Immature natural killer cell (primary cell): ENCODE measurements at regions not wholly inside any gene's neighbourhood (a gene's known extent, or its start where the extent isn't known, plus 50 kb on each side); places are given as distances from the start of the nearest gene placed in this dataset.

Experiments
- DNase-seq, 3 donors: peaks; one replicate each; pipeline ENCODE4 v3.0.0; 2022; ENCODE audit warnings: mixed read lengths in 1 of 3
- H3K27ac Mint-ChIP-seq, 6 donors: one replicate each; pipeline ENCODE4 v1.8.0; 2020; ENCODE audit warnings: mixed read lengths in 6 of 6, mild to moderate bottlenecking in 5 of 6, inconsistent platforms in 4 of 6, moderate library complexity in 3 of 6
- H3K27me3 Mint-ChIP-seq, 3 donors: one replicate each; pipeline ENCODE4 v1.8.0; 2020 to 2021; ENCODE audit warnings: low read depth in 3 of 3, mild to moderate bottlenecking in 3 of 3, mixed read lengths in 3 of 3, moderate library complexity in 3 of 3, inconsistent platforms in 1 of 3
- H3K36me3 Mint-ChIP-seq, 3 donors: one replicate each; pipeline ENCODE4 v1.8.0; 2020; ENCODE audit warnings: mixed read lengths in 3 of 3, inconsistent platforms in 2 of 3, mild to moderate bottlenecking in 2 of 3
- H3K4me1 Mint-ChIP-seq, 2 donors: one replicate each; pipeline ENCODE4 v1.8.0; 2020; ENCODE audit warnings: inconsistent platforms in 2 of 2, mild to moderate bottlenecking in 2 of 2, mixed read lengths in 2 of 2, moderate library complexity in 1 of 2
- H3K4me3 Mint-ChIP-seq, 5 donors: one replicate each; pipeline ENCODE4 v1.8.0; 2020; ENCODE audit warnings: mild to moderate bottlenecking in 5 of 5, mixed read lengths in 5 of 5, inconsistent platforms in 3 of 5, moderate library complexity in 3 of 5
- H3K9me3 Mint-ChIP-seq, 6 donors: one replicate each; pipeline ENCODE4 v1.8.0; 2020; ENCODE audit warnings: mild to moderate bottlenecking in 6 of 6, mixed read lengths in 6 of 6, inconsistent platforms in 4 of 6, moderate library complexity in 3 of 6

- Mint-ChIP-seq H3K4me3 (no peak overlapping the region), H3K27ac (no peak overlapping the region), H3K9me3 (no peaks in the 10 kb centered on the region), H3K27me3 (peaks cover 0 to 4% (median 2%) of the 10 kb centered on the region in 3 donors), H3K4me1 (no peaks in the 10 kb centered on the region), H3K36me3 (no peaks in the 10 kb centered on the region)
- DNase-seq: no peak
Observed at GRCh38 chr21:41600116-41600515, 92.2 kb upstream of the TMPRSS2 start.

DNA sequence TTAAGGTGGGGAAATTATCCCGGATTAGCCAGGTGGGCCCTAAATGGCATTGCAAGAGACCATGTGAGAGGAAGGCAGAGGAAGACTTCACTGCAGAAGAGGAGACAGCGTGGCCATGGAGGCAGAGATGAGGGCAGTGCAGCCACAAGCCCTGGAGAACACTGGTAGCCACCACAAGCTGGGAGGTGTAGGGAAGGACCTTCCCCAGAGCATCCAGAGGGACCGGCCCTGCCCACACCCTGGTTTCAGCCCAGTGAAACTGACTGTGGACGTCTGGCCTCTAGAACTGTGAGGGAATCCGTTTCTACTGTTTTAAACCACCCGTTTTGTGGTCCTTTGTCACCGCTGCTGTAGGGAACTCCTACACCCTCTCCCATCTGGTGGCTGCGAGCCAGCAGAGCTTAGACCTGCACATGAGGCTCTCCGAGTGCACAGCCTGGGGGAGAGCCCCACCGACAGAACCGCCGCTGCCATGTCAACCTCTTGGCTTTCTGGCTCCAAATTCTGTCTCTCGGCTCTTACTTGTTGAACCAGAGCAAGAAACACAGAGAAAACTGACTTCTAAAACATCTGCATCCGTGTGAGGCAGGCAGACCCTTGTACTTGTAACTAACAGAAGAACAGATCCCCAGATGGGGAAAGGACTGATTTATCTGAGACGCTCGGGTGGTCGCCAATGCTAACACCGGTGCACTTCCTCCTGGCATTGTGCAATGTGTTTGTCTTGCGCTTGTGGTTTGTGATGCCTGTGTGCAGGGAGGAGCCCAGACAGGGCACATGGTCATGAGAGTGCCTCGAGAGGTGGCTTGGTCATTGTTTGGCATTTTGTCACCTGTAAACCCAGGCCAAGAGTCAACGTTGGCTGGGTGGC, 90.8 kb upstream of the TMPRSS2 start:
- Mint-ChIP-seq H3K4me3 (peak overlapping the region in 1 of 5 donors; percentile 27), H3K4me1 (no peaks in the 10 kb centered on the region), H3K36me3 (no peaks in the 10 kb centered on the region), H3K27ac (peak overlapping the region in 1 of 6 donors; percentile 16), H3K27me3 (peaks cover 0 to 4% (median under 1%) of the 10 kb centered on the region in 3 donors), H3K9me3 (no peaks in the 10 kb centered on the region)
- no peak for DNase-seq

- H3K36me3 Mint-ChIP-seq: no peaks in the 10 kb centered on the region
- no peak overlapping the region for H3K4me3 Mint-ChIP-seq
- no peaks in the 10 kb centered on the region for H3K4me1 Mint-ChIP-seq
- H3K9me3 Mint-ChIP-seq: no peaks in the 10 kb centered on the region
- no peak overlapping the region for H3K27ac Mint-ChIP-seq
- no peak for DNase-seq
- peaks cover 0 to 4% (median 2%) of the 10 kb centered on the region in 3 donors for H3K27me3 Mint-ChIP-seq
Observed at GRCh38 chr21:41597811-41598231, 89.9 kb upstream of the TMPRSS2 start.

- Mint-ChIP-seq H3K4me3 (no peak overlapping the region), H3K27ac (no peak overlapping the region), H3K9me3 (no peaks in the 10 kb centered on the region), H3K36me3 (no peaks in the 10 kb centered on the region), H3K27me3 (peaks cover 1 to 6% (median 2%) of the 10 kb centered on the region in 3 donors), H3K4me1 (no peaks in the 10 kb centered on the region)
- no peak for DNase-seq
Observed at GRCh38 chr21:41597227-41597626, 89.3 kb upstream of the TMPRSS2 start.

DNA sequence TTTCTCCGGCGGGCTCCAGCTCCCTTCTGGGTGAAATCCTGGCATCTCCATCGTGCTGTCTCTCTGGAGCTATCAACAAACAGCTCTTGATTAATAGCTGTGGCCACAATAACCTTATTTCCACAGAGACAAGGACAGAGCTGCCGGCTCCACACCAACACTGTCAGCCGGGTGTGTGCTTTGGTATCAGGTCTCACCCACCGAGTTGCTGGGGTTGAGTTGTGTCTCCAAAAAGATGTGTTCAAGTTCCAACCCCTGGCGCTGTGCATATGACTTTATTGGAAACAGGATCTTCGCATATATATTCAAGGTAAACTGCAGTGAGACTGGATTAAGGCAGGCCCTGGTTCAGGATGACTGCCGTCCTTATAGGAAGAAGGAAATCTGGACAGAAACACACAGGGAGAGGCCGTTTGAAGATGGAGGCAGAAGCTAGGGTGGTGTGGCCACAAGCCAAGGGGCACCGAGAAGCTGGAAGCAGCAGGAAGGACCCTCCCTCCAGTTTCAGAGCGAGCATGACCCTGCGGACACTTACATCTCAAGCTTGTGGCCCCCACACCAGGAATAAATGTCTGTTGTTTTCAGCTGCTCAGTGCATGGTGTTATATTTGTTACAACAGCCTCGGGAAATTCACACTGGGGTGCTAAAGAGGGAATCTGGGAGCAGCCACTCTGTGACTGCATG, 88.4 kb upstream of the TMPRSS2 start:
- no peak overlapping the region for H3K27ac Mint-ChIP-seq
- H3K9me3 Mint-ChIP-seq: no peaks in the 10 kb centered on the region
- no peak overlapping the region for H3K4me3 Mint-ChIP-seq
- no peaks in the 10 kb centered on the region for H3K36me3 Mint-ChIP-seq
- H3K27me3 Mint-ChIP-seq: peaks cover 1 to 6% (median 2%) of the 10 kb centered on the region in 3 donors
- no peaks in the 10 kb centered on the region for H3K4me1 Mint-ChIP-seq
- DNase-seq: no peak

DNA sequence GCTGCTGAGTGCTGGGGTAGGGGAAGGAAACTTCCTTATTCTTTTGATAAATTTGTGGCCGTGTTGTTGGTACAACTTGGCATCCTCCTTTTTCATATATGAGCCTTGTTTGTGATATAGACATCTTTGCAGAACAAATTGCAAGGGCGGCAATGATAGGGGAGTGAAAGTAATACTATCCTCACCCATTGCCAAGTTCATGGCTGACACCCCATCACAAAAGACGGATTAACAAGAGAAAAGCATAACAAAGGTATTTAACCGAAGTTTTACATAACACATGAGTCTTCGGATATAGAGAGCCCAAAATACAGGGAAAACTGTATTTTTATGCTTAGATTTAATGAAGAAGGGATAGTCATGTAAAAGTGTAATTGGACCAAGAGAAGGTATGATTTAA, 86.3 kb upstream of the TMPRSS2 start:
- H3K27me3 Mint-ChIP-seq: peaks cover 1 to 7% (median 3%) of the 10 kb centered on the region in 3 donors
- no peaks in the 10 kb centered on the region for H3K36me3 Mint-ChIP-seq
- H3K4me3 Mint-ChIP-seq: no peak overlapping the region
- H3K9me3 Mint-ChIP-seq: no peaks in the 10 kb centered on the region
- H3K27ac Mint-ChIP-seq: no peak overlapping the region
- no peaks in the 10 kb centered on the region for H3K4me1 Mint-ChIP-seq
- no peak for DNase-seq

- peaks cover 1 to 7% (median 1%) of the 10 kb centered on the region in 3 donors for H3K27me3 Mint-ChIP-seq
- peaks cover 0 to 2% (median 0%) of the 10 kb centered on the region in 6 donors for H3K9me3 Mint-ChIP-seq
- DNase-seq: no peak
- no peak overlapping the region for H3K4me3 Mint-ChIP-seq
- no peaks in the 10 kb centered on the region for H3K4me1 Mint-ChIP-seq
- H3K27ac Mint-ChIP-seq: no peak overlapping the region
- H3K36me3 Mint-ChIP-seq: no peaks in the 10 kb centered on the region
Observed at GRCh38 chr21:41593760-41594138, 85.8 kb upstream of the TMPRSS2 start.

DNA sequence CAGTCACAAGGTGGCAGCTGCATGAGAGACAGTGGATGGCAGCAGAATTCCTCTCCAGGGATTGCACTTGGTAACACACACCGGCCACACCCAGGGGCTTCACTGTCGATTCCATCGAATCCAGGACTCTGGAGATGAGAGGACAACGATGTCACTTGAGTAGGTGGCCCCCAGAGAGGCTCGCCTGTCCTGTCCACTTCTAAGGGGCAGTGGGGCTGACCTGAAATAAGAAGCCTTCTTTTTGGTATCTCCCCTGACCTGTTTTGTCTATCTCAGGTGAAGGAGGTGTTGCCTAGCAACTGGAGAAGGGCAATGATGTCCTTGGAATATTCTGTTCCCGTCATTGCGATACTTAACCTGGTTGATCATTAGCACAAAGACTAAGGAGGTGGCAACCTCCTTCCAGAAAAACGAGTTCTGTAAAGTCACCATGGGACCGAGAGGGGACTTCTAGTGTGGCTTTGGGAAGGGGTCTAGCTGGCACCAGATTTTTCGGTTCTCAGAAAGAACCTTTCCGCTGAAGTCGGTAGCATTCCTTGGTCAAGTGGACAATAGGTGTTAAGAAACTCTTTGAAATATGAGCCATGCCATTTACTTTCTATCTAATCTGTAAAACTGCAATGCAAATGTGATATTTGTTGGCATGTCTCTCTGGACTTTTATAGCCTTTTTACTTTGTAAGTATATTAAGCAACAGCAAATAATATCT, 85.2 kb upstream of the TMPRSS2 start:
- Mint-ChIP-seq H3K4me3 (no peak overlapping the region), H3K27me3 (peaks cover 1 to 7% (median 1%) of the 10 kb centered on the region in 3 donors), H3K9me3 (peaks cover 0 to 2% (median 0%) of the 10 kb centered on the region in 6 donors), H3K4me1 (no peaks in the 10 kb centered on the region), H3K27ac (no peak overlapping the region), H3K36me3 (no peaks in the 10 kb centered on the region)
- no peak for DNase-seq

- no peaks in the 10 kb centered on the region for H3K36me3 Mint-ChIP-seq
- no peak overlapping the region for H3K27ac Mint-ChIP-seq
- peaks cover 0 to 4% (median 0%) of the 10 kb centered on the region in 6 donors for H3K9me3 Mint-ChIP-seq
- H3K27me3 Mint-ChIP-seq: peaks cover 1 to 12% (median 1%) of the 10 kb centered on the region in 3 donors
- no peaks in the 10 kb centered on the region for H3K4me1 Mint-ChIP-seq
- DNase-seq: no peak
- H3K4me3 Mint-ChIP-seq: no peak overlapping the region
Observed at GRCh38 chr21:41589620-41590175, 81.7 kb upstream of the TMPRSS2 start.

- no peak overlapping the region for H3K27ac Mint-ChIP-seq
- peaks cover 1 to 12% (median 1%) of the 10 kb centered on the region in 3 donors for H3K27me3 Mint-ChIP-seq
- DNase-seq: no peak
- H3K4me3 Mint-ChIP-seq: no peak overlapping the region
- H3K9me3 Mint-ChIP-seq: peaks cover 0 to 4% (median 0%) of the 10 kb centered on the region in 6 donors
- no peaks in the 10 kb centered on the region for H3K4me1 Mint-ChIP-seq
- no peaks in the 10 kb centered on the region for H3K36me3 Mint-ChIP-seq
Observed at GRCh38 chr21:41589131-41589530, 81.2 kb upstream of the TMPRSS2 start.

DNA sequence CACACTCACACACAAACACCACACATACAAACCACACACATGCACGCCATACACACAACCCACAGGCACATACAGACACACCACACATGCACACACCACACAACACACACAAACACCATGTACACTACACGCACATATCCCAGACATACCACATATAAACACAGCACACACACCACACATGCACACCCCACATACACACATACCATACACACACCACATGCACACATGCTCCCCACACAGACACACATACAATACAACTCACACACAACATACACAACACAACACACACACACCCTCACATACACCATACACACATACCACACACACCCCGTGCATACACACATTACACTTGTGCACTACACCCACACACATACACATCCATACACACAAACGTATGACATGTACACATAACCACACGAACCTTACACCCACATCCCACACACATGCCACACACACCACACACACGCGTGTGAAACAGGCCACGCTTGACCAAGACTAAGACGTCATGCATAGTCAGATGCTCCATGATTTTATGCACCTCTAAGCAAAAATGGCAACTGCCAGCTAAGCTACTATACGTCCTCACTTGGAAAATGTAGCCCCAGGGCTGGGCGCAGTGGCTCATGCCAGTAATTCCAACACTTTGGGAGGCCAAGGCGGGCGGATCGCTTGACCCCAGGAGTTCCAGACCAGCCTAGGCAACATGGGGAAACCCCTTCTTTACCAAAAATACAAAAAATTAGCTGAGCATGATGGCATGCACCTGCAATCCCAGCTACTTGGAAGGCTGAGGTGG, 77.4 kb upstream of the TMPRSS2 start:
- no peaks in the 10 kb centered on the region for H3K4me1 Mint-ChIP-seq
- H3K27me3 Mint-ChIP-seq: peaks cover 0 to 5% (median 0%) of the 10 kb centered on the region in 3 donors
- H3K4me3 Mint-ChIP-seq: no peak overlapping the region
- H3K27ac Mint-ChIP-seq: no peak overlapping the region
- peaks cover 0 to 4% (median 0%) of the 10 kb centered on the region in 6 donors for H3K9me3 Mint-ChIP-seq
- no peak for DNase-seq
- H3K36me3 Mint-ChIP-seq: no peaks in the 10 kb centered on the region

- peaks cover 1 to 5% (median 3%) of the 10 kb centered on the region in 3 donors for H3K27me3 Mint-ChIP-seq
- H3K9me3 Mint-ChIP-seq: peaks cover 0 to 4% (median 0%) of the 10 kb centered on the region in 6 donors
- no peak overlapping the region for H3K27ac Mint-ChIP-seq
- H3K36me3 Mint-ChIP-seq: no peaks in the 10 kb centered on the region
- H3K4me3 Mint-ChIP-seq: no peak overlapping the region
- H3K4me1 Mint-ChIP-seq: no peaks in the 10 kb centered on the region
- no peak for DNase-seq
Observed at GRCh38 chr21:41584603-41585176, 76.7 kb upstream of the TMPRSS2 start.
